ENCODE measurements at regions not wholly inside any gene's neighbourhood (a gene's known extent, or its start where the extent isn't known, plus 50 kb on each side); places are given as distances from the start of the nearest gene placed in this dataset.

- Histone ChIP-seq H2BK5ac (ENCODE audit: low read length) (no peak overlapping the region), H3K9me3 (replicated peaks in 1 of 2; ENCODE audit: control insufficient read depth in 2 of 2, insufficient read depth in 1 of 2, low read depth in 1 of 2, low read length in 2 of 2) (no peaks in the 10 kb centered on the region), H3K23ac (ENCODE audit: low read depth, low read length, poor library complexity) (no peak overlapping the region), H2BK15ac (ENCODE audit: low read length) (no peak overlapping the region), H3K4ac (ENCODE audit: low read length) (no peak overlapping the region), H3K27me3 (ENCODE audit: control insufficient read depth in 3 of 3, insufficient read depth in 3 of 3, low read depth in 1 of 3, low read length in 3 of 3) (no peaks in the 10 kb centered on the region), H3K18ac (ENCODE audit: low read length) (no peak overlapping the region), H3K4me3 (ENCODE audit: low read length in 2 of 2) (no peak overlapping the region), H3K14ac (ENCODE audit: low read length) (no peak overlapping the region), H3K36me3 (replicated peaks in 1 of 2; ENCODE audit: control insufficient read depth in 2 of 2, insufficient read depth in 2 of 2, low read length in 2 of 2) (no peaks in the 10 kb centered on the region), H2AK5ac (ENCODE audit: low read depth, low read length) (no peak overlapping the region), H4K91ac (ENCODE audit: low read depth, low read length, poor library complexity) (no peak overlapping the region), H3K27ac (replicated peaks; ENCODE audit: low read length) (no peak overlapping the region), H3K79me1 (ENCODE audit: low read depth, low read length) (no peaks in the 10 kb centered on the region), H4K8ac (ENCODE audit: low read depth, low read length) (no peak overlapping the region), H2BK120ac (ENCODE audit: low read depth, low read length) (no peak overlapping the region), H2BK12ac (ENCODE audit: low read length) (no peak overlapping the region), H3K4me1 (ENCODE audit: control insufficient read depth in 2 of 2, insufficient read depth in 1 of 2, low read depth in 1 of 2, low read length in 2 of 2) (no peaks in the 10 kb centered on the region), H3K9ac (ENCODE audit: low read depth, low read length, poor library complexity) (no peak overlapping the region), H3K4me2 (ENCODE audit: insufficient read depth, low read length, poor library complexity, severe bottlenecking) (no peak overlapping the region), H2AFZ (ENCODE audit: low read length) (no peak overlapping the region)
- no CpG with 5 or more reads among the region's 3 CpGs for WGBS, 2 donors (ENCODE audit: extremely low coverage in 2 of 2, insufficient read length in 2 of 2, insufficient replicate concordance in 1 of 2)
- no peak for DNase-seq (ENCODE audit: low spot score)
These were observed 174.7 kb upstream of the NFIB start for GRCh38 chr9:14488421-14489190.

DNA sequence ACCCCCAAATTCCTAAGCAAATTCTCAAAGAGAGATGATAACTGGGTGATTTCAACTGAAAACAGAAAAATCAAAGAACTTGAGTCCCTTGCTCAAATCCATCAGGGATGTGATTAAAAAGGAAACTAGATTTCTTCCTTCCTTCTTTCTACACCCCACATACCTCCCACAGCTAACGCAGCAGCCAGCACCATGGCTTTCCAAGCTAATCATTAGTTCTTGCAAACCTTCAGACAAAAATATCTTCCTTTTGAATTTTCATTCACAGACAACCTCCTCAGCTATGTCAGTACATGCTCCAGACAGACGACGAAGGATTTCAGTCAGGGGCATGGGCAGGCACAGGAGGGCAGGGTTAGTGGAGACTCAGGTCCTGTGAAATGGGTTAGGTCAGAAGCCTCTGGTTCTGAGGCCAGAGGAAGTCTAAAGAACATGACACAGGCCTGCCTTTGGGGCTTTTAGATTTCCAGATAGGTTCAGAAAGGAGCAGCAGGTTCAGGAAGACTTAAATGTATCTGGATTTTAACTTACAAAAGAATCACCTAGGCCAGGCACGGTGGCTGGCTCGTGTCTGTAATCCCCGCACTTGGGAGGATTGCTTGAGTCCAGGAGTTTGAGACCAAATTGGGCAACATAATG is 173.7 kb upstream of the NFIB start:
- H2BK5ac ChIP-seq (ENCODE audit: low read length) = no peak overlapping the region
- H2BK12ac ChIP-seq (ENCODE audit: low read length) = no peak overlapping the region
- no peak overlapping the region for H2BK15ac ChIP-seq (ENCODE audit: low read length)
- no peak overlapping the region for H4K8ac ChIP-seq (ENCODE audit: low read depth, low read length)
- no CpG with 5 or more reads among the region's 6 CpGs for WGBS, 2 donors (ENCODE audit: extremely low coverage in 2 of 2, insufficient read length in 2 of 2, insufficient replicate concordance in 1 of 2)
- H3K9ac ChIP-seq (ENCODE audit: low read depth, low read length, poor library complexity) = no peak overlapping the region
- no peaks in the 10 kb centered on the region for H3K27me3 ChIP-seq (ENCODE audit: control insufficient read depth in 3 of 3, insufficient read depth in 3 of 3, low read depth in 1 of 3, low read length in 3 of 3)
- H3K4me2 ChIP-seq (ENCODE audit: insufficient read depth, low read length, poor library complexity, severe bottlenecking) = no peak overlapping the region
- no peaks in the 10 kb centered on the region for H3K36me3 ChIP-seq (replicated peaks in 1 of 2; ENCODE audit: control insufficient read depth in 2 of 2, insufficient read depth in 2 of 2, low read length in 2 of 2)
- DNase-seq (ENCODE audit: low spot score) = no peak
- no peak overlapping the region for H3K27ac ChIP-seq (replicated peaks; ENCODE audit: low read length)
- H3K4ac ChIP-seq (ENCODE audit: low read length) = no peak overlapping the region
- no peaks in the 10 kb centered on the region for H3K9me3 ChIP-seq (replicated peaks in 1 of 2; ENCODE audit: control insufficient read depth in 2 of 2, insufficient read depth in 1 of 2, low read depth in 1 of 2, low read length in 2 of 2)
- H3K18ac ChIP-seq (ENCODE audit: low read length) = no peak overlapping the region
- H2AK5ac ChIP-seq (ENCODE audit: low read depth, low read length) = no peak overlapping the region
- no peak overlapping the region for H3K4me3 ChIP-seq (ENCODE audit: low read length in 2 of 2)
- H3K4me1 ChIP-seq (ENCODE audit: control insufficient read depth in 2 of 2, insufficient read depth in 1 of 2, low read depth in 1 of 2, low read length in 2 of 2) = no peaks in the 10 kb centered on the region
- no peak overlapping the region for H3K23ac ChIP-seq (ENCODE audit: low read depth, low read length, poor library complexity)
- no peak overlapping the region for H2BK120ac ChIP-seq (ENCODE audit: low read depth, low read length)
- H4K91ac ChIP-seq (ENCODE audit: low read depth, low read length, poor library complexity) = no peak overlapping the region
- H2AFZ ChIP-seq (ENCODE audit: low read length) = no peak overlapping the region
- H3K14ac ChIP-seq (ENCODE audit: low read length) = no peak overlapping the region
- no peaks in the 10 kb centered on the region for H3K79me1 ChIP-seq (ENCODE audit: low read depth, low read length)

- Histone ChIP-seq H3K23ac (ENCODE audit: low read depth, low read length, poor library complexity) (no peak overlapping the region), H2BK120ac (ENCODE audit: low read depth, low read length) (no peak overlapping the region), H2BK5ac (ENCODE audit: low read length) (no peak overlapping the region), H3K27ac (replicated peaks; ENCODE audit: low read length) (no peak overlapping the region), H3K4me1 (ENCODE audit: control insufficient read depth in 2 of 2, insufficient read depth in 1 of 2, low read depth in 1 of 2, low read length in 2 of 2) (no peaks in the 10 kb centered on the region), H3K4me2 (ENCODE audit: insufficient read depth, low read length, poor library complexity, severe bottlenecking) (no peak overlapping the region), H2AK5ac (ENCODE audit: low read depth, low read length) (no peak overlapping the region), H2BK12ac (ENCODE audit: low read length) (no peak overlapping the region), H3K4ac (ENCODE audit: low read length) (no peak overlapping the region), H3K36me3 (replicated peaks in 1 of 2; ENCODE audit: control insufficient read depth in 2 of 2, insufficient read depth in 2 of 2, low read length in 2 of 2) (no peaks in the 10 kb centered on the region), H3K9ac (ENCODE audit: low read depth, low read length, poor library complexity) (no peak overlapping the region), H2BK15ac (ENCODE audit: low read length) (no peak overlapping the region), H3K4me3 (ENCODE audit: low read length in 2 of 2) (no peak overlapping the region), H4K8ac (ENCODE audit: low read depth, low read length) (no peak overlapping the region), H3K9me3 (replicated peaks in 1 of 2; ENCODE audit: control insufficient read depth in 2 of 2, insufficient read depth in 1 of 2, low read depth in 1 of 2, low read length in 2 of 2) (no peaks in the 10 kb centered on the region), H3K27me3 (ENCODE audit: control insufficient read depth in 3 of 3, insufficient read depth in 3 of 3, low read depth in 1 of 3, low read length in 3 of 3) (no peaks in the 10 kb centered on the region), H3K18ac (ENCODE audit: low read length) (no peak overlapping the region), H4K91ac (ENCODE audit: low read depth, low read length, poor library complexity) (no peak overlapping the region), H3K14ac (ENCODE audit: low read length) (no peak overlapping the region), H3K79me1 (ENCODE audit: low read depth, low read length) (no peaks in the 10 kb centered on the region), H2AFZ (ENCODE audit: low read length) (no peak overlapping the region)
- no CpG with 5 or more reads among the region's 5 CpGs for WGBS, 2 donors (ENCODE audit: extremely low coverage in 2 of 2, insufficient read length in 2 of 2, insufficient replicate concordance in 1 of 2)
- no peak for DNase-seq (ENCODE audit: low spot score)
These were observed 171.4 kb upstream of the NFIB start for GRCh38 chr9:14485366-14485765.

DNA sequence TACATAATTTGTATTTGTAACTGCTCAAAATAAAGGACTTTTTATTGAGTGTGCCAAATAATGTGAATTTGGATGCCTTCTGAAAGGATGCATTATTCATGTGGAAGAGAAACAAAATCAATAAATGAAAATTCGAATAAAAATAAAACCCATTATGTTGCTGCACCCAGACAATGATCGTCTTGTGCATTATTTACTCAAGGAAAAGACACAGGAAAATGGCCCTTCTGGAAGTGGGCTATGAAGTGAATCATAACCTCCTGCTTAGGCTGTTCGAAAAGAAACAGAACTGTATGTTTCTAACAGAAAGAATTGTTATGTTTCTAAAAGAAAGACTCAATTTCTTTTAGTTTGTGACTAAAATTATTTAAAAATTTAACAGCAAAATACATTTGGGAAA is 168.9 kb upstream of the NFIB start:
- H3K27ac ChIP-seq (replicated peaks; ENCODE audit: low read length) = no peak overlapping the region
- H2AK5ac ChIP-seq (ENCODE audit: low read depth, low read length) = no peak overlapping the region
- no peaks in the 10 kb centered on the region for H3K36me3 ChIP-seq (replicated peaks in 1 of 2; ENCODE audit: control insufficient read depth in 2 of 2, insufficient read depth in 2 of 2, low read length in 2 of 2)
- no peak overlapping the region for H3K4me2 ChIP-seq (ENCODE audit: insufficient read depth, low read length, poor library complexity, severe bottlenecking)
- H3K14ac ChIP-seq (ENCODE audit: low read length) = no peak overlapping the region
- no peak for DNase-seq (ENCODE audit: low spot score)
- no CpG with 5 or more reads among the region's 3 CpGs for WGBS, 2 donors (ENCODE audit: extremely low coverage in 2 of 2, insufficient read length in 2 of 2, insufficient replicate concordance in 1 of 2)
- no peak overlapping the region for H2BK15ac ChIP-seq (ENCODE audit: low read length)
- no peak overlapping the region for H3K9ac ChIP-seq (ENCODE audit: low read depth, low read length, poor library complexity)
- no peaks in the 10 kb centered on the region for H3K79me1 ChIP-seq (ENCODE audit: low read depth, low read length)
- H3K18ac ChIP-seq (ENCODE audit: low read length) = no peak overlapping the region
- no peak overlapping the region for H4K8ac ChIP-seq (ENCODE audit: low read depth, low read length)
- no peaks in the 10 kb centered on the region for H3K27me3 ChIP-seq (ENCODE audit: control insufficient read depth in 3 of 3, insufficient read depth in 3 of 3, low read depth in 1 of 3, low read length in 3 of 3)
- no peak overlapping the region for H4K91ac ChIP-seq (ENCODE audit: low read depth, low read length, poor library complexity)
- H3K4me1 ChIP-seq (ENCODE audit: control insufficient read depth in 2 of 2, insufficient read depth in 1 of 2, low read depth in 1 of 2, low read length in 2 of 2) = no peaks in the 10 kb centered on the region
- H2AFZ ChIP-seq (ENCODE audit: low read length) = no peak overlapping the region
- no peak overlapping the region for H3K4me3 ChIP-seq (ENCODE audit: low read length in 2 of 2)
- no peak overlapping the region for H2BK5ac ChIP-seq (ENCODE audit: low read length)
- H3K9me3 ChIP-seq (replicated peaks in 1 of 2; ENCODE audit: control insufficient read depth in 2 of 2, insufficient read depth in 1 of 2, low read depth in 1 of 2, low read length in 2 of 2) = no peaks in the 10 kb centered on the region
- H3K23ac ChIP-seq (ENCODE audit: low read depth, low read length, poor library complexity) = no peak overlapping the region
- H2BK120ac ChIP-seq (ENCODE audit: low read depth, low read length) = no peak overlapping the region
- H3K4ac ChIP-seq (ENCODE audit: low read length) = no peak overlapping the region
- H2BK12ac ChIP-seq (ENCODE audit: low read length) = no peak overlapping the region
